Central memory CD4-positive, alpha-beta T cell (primary cell): ENCODE measurements at regions not wholly inside any gene's neighbourhood (a gene's known extent, or its start where the extent isn't known, plus 50 kb on each side); places are given as distances from the start of the nearest gene placed in this dataset.
"Not testable (repeated sequence)": the region's sequence is repeated elsewhere in the genome, so short reads cannot be mapped to it uniquely, and the experiment has no call there.

Experiments
- DNase-seq: peaks from one replicate; pipeline ENCODE4 v3.0.0; 2022

DNA sequence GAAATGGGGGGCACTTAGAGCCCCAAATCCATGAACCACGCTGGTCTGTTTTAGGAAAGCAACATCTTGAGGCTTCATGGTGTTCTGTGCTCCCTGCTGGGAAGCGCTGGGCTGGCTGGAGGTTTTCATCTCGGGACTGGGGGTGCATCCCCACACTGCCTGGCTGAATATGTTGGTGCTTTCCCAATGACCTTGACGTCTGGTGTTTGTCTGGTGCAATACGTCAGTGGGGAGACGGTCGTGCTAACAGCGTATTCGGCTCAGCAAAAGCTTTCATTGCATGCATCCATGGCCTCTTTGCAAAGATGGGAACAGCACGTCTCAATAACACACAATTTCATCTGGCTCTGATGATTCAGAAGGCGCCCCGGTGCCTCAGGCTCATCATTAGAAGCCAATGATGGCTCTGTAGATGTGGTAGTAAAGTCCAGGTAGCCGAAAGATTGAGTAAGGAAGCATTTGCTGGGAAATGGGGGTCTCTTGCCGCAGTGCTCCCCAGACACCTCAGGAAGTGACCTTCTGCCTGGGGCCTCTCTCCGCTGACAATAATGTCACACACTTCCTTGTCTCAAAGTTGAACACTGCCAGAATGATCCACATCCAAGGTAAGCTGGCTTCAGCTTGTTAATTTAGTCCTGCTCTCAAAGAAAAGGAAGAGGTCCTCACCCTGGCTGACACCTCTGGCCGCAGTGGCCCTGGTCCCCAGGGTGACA lies 97.7 kb downstream of the ING1 start:
- no peak for DNase-seq

DNA sequence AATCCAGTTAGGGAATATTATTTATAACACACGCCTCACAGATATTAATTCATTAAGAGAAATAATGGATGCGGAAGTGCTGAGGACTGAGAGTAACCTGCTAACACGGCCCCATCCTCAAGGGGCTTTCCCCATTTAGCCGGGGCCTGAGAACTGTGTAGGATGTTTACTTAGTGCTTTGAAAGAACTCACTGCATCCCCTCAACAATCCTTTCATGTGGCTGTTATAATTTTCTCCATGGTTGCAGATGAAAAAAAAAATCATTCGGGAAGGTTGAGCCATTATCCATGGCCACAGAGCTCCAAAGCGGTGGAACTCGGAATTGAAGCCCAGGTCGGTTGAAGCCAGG lies 98.2 kb downstream of the ING1 start:
- no peak for DNase-seq

DNA sequence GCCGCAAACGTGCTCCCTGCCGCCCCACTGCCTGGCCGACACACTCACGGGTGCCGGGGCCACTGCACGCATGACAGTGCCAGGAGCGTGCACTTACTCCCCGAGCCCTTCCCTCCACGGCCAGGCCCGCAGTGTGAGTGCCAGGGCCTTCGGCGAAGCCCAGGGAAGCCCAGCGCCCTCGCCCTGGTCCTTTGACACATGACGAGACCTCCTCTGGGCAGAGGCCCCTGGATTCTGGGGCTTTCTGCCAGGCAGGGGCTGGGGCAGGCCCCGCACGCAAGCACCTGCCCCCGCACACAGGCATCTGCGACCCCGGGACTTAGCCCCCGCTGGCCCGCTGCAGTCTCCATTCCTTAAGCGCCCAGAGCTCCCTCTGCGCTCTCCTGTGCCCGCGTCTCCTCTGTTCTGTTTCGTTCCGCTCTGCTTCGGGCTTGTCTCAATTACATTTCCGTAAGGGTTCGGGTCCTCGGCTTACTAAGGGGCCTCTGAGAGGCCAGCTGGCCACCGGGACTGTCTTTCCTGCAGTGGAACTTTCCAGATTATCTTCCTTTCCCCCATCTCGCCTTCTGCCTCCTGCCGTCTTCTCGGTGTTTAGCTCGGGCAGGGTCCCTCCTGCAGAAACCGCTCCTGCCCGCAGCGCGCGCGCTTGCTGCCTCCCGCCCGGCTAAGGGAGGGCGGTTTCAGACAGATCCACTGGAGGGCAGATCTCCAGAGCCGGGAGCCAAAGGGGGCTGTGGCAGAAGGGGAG lies 98.8 kb downstream of the ING1 start:
- DNase-seq = no peak

DNA sequence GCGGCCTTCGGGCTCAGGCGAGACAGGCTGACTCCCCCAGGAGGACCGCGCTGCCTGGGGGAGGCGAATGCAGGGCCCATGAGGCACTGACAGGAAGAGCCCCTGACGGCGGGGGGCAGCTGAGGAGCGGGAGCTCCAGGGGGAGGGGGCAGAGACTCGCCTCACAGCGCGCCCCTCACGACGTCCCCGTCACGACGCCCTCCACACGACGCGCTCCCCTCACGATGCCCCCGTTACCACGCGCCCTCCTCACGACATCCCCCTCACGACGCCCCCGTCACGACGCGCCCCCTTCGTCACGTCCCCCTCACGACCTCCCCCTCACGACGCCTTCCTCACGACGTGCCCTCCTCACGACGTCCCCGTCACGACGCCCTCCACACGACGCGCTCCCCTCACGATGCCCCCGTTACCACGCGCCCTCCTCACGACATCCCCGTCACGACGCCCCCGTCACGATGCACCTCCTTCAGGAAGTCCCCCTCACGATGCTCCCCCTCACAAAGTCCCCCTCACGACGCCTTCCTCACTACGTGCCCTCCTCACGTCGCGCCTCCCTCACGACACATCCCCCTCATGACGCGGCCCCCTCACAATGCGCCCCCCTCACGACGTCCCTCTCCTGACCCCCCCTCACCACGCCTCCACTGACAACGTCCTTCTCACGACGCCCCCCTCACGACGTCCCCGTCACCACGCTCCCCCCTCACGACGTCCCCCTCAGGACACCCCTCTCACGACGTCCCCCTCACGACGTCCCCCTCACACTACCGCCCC lies 99.6 kb downstream of the ING1 start:
- no peak for DNase-seq

DNA sequence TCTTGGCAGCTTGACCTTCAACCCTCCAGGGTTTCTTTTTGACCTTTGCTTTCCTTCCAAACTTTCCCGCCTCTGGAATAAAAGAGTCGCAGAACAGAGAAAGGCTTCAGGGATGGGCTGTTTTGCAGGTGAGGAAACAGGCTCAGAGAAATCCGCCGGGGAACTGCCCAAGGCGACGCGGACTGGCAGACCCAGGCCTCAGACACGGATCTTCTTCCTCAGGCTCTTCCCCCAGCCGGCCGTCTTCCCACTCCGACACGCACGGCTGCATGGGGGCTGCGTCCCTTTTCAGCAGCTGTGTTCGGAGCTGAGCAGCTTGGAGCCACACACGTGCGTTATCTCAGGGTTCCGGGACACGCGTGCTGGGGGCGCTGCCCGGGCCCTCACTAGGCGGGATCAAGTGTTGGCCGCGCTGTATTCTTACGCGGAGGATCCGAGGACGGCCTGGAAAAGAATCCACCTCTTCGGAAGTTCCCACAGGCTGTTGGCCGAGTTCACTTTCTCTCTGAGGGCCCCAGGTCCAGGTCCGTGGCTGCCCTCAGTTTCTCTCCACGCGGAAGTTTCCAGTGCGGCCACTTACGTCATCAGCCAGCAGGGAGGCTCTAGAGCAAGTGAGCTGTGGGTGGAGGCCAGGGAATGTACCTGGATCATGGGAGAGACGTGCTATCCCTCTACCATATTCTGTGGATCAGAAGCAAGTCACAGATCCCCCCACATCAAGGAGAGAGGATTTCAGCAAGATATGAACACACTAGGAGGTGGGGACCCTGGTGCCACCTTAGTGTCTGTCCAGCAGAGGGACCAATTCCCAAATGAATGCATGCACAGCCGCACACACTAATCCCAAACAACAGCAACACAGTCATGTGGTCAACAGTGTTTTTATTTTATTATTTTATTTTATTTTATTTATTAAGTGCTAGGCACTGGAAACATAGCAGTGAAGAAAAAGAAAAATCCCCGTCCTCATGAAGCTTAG lies 100.4 kb downstream of the ING1 start:
- DNase-seq = no peak

DNA sequence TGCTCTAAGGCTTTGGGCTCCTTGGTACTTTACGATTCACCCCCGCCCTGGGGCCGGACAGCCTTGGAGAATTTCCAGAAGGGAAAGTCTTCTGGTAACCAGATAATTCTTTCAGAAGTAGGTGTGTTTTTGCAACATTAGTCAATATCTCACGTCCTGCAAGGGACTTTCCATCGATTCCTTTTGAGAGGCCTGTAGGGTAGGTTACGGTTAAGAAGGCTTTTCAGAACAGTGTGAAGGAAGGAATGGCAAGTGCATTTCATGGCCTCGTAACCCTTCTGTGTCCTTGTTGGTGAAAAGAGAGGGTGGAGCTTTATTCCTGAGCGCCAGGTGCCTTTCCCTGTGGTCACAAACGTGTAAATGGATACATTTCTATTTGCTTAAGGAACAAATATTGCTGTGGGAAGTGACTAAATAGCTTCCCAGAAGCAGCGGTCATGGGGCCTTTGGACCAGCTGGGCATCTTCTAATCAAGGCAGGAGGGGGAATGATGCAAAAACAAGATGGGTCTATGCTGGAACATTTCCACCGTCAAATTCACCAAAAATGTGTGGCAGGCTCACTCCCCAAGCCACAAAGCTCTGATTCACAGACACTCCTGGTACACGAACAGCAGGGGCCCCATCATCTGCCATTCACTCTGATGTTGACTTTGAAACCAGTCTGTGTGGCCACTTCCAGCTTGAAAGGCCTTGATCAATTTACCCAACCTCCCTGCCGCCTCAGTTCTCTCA lies 99.2 kb downstream of the ANKRD10 start:
- DNase-seq = no peak

DNA sequence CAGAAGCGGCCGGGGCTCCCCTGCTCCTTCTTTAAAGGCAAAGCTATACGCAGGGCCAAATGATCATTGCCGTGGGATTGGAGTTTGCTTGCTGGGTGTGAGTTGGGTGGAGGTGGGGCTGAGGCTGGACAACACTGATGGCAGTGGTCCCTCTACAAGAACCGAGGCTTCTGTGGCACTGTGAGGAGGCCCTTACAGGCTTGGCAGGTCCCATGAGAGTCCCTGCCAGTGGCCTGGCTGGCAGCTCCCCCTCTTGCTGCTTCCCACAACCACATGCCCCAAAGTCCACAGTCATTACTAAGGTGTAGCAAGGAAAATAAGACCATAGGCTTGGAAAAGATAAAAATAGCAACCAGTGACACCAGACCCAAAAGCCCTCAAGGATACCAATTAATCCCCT lies 98.4 kb downstream of the ANKRD10 start:
- DNase-seq = no peak

DNA sequence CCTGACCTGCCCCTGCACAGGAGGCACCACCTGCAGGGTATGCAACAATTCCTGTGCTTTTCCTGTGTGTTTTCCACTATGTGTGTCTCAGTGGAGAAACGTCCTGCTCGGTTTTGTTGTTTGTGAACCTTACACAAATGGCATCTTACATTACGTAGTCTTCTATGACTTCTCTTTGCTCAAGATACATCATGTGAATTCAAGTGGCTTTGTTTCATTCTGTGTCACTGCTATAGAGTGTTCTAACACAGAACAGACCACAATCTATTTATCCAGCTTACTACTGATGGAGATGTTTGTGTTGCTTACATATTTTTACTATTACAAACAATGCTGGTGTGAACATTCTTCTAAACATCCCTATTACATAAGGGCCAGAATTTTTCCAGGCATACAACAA lies 97.7 kb downstream of the ANKRD10 start:
- no peak for DNase-seq

DNA sequence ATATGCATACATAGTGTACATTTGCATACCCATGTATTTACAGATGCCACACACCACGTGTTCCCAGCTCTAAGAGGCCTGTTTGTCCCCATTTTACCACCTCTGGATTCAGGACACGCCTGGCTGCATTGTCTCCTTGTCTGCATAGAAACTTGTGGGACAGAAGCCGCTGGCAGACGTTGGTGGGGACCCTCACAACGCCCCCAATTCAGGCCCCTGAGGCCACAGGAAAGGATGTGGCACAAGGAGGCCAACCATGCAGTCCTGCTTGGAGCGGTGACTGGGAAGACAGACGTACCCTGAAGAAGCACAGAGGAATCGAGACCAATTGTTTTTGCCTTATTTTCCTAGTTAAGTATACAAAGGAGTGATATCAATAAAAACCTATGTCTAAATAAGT lies 96.1 kb downstream of the ANKRD10 start:
- no peak for DNase-seq

DNA sequence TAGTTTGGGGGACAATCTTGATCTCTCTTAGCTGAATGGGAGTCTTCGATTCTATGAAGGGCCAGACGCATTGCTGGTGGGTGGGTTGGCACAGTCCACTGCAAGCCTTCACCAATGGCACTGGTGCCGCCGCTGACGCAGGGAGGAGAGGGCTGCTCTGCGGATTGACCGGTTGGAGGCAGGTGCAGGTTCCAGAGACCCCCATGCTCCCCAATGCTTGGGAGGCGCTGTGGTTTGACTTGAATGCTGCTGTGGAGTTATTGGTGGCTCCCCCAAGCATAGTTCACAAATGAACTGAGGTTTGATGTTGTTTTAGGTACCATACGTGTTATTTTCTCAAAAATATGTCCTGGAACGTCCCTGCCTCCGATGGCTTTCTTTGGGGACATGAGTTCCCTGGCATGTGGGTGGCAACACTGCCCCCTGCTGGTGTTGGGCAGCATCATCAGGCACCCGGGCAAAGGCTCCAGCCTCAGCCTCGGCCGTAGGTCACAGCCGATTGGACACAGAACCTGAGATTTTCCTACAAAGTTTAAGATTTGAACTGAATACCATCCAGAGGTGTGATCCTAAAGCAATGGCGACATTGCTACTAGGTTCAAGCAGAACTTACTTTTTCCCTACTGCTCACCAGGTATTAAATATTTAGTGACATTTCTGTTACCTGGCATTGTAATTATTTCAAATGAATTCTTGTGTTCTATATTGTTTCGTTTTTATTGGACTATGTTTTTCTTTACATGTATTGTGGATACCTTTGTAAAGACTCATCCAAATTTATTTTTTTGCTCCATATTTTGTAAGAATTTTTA lies 95.5 kb downstream of the ANKRD10 start:
- DNase-seq = peak; percentile 62

DNA sequence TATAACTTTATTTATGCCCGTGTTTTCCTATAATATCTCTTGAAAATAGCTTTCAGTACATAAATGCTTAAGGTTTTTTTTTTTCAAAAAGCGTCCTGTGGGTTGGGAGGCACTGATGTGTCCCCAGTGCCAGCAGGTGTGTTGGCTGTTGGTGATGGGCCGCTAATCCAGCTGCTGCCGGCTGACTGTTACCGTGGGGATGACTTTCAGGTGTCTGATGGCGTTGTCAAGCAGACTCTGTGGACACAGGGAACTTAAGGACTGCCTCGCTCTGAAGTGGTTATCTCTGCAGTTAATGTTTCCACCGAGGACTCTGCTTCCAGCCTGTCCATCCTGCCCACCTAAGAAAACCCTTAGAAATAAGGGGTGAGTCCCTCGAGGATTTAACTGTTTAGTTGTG lies 94.5 kb downstream of the ANKRD10 start:
- DNase-seq = no peak

DNA sequence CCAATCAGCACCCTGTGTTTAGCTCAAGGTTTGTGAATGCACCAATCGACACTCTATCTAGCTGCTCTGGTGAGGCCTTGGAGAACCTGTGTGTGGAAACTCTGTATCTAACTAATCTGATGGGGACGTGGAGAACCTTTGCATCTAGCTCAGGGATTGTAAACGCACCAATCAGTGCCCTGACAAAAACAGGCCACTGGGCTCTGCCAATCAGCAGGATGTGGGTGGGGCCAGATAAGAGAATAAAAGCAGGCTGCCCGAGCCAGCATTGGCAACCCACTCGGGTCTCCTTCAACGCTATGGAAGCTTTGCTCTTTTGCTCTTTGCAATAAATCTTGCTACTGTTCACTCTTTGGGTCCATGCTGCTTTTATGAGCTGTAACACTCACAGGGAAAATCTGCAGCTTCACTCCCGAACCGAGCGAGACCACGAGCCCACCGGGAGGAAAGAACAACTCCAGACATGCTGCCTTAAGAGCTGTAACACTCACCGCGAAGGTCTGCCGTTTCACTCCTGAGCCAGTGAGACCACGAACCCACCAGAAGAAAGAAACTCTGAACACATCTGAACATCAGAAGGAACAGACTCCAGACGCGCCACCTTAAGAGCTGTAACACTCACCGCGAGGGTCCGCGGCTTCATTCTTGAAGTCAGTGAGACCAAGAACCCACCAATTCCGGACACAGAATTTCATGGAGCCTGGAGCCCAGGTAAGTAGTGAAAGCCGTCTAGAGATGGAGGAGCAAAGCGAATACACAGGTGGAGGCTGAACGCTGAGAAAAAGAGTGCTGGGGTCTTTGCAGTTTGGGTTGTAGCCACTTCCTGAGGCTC lies 92.8 kb downstream of the ANKRD10 start:
- DNase-seq = not testable (repeated sequence)

DNA sequence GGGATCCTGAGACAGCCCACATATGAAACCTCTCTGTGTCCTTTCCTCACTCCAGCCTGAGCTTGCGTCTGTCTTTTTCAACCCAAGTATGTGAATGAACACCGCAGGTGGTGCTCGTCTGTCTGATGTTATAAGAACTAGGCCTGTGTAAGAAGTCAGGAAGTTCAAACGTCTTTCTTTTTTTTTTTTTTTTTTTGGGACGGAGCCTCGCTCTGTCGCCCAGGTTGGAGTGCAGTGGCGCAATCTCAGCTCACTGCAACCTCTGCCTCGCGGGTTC lies 92.3 kb downstream of the ANKRD10 start:
- DNase-seq = no peak

DNA sequence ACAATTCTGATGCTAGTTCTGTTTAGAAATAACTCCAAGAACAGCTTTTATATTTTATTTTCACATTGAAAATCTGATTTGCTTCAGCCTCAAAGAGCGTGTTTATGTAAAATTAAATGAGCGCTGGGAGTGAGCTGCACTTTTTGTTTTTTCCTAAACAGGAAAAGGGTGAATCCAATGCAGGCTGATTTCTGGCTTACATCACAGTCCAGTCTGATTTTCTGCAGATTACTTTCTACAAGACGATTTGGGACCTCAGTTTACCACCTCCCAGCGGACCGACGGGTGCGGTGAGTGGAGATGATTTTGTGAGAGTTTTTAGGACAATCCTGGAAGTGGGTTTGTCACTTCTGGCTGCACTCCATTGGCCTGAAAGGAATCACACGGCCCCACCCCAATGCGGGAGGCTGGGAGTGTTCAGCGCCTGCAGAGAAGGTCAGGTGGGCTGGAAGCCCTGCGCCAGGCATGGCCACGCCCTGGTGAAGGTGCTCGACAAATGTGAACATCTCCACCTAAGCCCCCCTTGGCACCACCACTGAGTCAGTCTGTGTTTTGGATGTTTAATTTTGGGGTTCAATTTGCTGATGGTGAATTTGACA lies 90.1 kb downstream of the ANKRD10 start:
- no peak for DNase-seq

DNA sequence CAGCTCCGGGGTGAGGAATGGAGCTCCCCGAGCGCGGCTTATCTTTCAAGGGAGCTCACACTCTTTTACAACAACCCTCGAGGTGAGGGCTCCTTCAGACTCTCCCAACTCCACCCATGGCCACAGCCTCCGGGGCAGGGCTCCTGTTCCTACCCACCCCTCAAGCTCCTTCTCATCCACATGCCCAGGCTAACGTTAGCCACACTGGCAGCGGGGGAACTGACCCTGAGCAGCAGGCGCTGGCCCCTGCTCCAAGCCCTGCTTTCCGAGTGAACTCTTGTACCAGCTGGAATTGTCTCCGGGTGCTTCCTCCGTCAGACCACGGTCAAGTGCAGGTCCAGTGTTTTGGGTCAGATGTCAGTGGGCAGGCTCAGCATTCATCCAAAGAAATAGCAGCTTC lies 89.4 kb downstream of the ANKRD10 start:
- DNase-seq = no peak

DNA sequence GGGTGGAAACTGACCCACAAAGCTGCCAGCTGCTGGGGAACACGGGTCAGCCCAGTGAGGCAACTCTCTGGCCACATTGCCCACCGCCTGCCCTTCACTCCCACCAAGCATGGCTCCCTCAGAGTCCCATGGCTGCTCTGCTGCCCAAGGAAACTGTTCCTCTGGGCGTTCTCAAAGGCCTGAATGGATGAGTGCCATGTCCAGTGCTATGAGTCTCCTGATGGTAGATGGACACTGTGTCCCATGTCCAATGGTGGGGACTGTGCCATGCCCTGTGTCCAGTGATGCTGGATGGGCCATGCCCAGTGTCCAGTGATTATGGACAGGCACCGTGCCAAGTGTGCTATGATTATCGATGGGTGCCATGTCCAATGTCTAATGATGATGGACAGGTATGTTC lies 88.8 kb downstream of the ANKRD10 start:
- no peak for DNase-seq

DNA sequence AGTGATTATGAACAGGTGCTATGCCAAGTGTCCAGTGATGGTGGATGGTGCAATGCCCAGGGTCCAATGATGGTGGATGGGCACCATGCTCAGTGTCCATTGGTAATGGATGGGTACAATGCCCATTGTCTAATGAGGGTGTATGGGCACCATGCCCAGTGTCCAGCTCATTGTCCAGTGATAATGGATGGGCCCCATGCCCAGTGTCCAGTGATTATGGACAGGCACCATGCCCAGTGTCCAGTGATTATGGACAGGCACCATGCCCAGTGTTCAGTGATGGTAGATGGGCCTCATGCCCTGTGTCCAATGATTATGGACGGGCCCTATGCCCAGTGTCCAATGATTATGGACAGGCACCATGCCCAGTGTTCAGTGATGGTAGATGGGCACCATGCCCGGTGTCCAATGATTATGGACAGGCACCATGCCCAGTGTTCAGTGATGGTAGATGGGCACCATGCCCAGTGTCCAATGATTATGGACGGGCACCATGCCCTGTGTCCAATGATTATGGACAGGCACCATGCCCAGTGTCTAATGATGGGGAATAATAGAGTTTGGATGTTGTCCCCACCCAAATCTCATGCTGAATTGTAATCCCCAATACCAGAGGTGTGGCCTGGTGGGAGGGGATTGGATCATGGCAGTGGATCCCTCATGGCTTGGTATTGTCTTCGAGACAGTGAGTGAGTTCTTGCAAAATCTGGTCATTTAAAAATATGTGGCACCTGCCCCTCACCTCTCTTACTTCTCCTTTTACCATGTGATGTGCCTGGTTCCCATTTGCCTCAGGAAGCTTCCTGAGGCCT lies 87.8 kb downstream of the ANKRD10 start:
- DNase-seq = no peak
